ENCODE measurements at regions not wholly inside any gene's neighbourhood (a gene's known extent, or its start where the extent isn't known, plus 50 kb on each side); places are given as distances from the start of the nearest gene placed in this dataset.

DNA sequence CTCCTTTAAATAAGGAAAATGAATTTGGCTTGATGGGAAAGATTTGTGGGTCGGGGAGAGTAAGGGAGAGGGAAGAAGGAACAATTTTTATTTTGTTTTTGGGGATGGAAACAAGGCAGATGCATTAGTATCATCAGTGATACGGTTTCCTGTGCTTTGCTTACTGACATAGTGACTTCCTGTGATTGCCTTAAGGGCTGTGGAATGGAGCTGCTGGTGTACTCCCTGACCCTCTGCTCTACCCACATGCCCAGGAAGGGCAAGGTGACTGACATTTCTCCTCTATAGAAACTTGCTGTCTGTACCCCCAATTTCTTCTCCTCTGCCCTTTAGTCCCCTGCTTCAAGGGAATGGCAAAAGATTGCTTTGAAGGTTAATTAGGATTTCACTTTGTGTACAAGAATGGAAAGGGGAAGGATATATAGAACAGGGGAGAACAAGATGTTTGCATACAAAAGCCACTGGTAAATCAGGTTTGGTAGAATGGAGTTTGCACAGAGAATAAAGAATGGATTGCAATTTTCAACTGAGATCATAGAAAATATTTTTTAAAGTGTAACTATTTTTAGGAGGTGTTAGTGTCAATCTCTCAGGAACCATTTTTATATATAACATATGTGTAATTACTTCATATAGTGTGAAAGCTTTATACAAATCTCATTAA, 129.0 kb upstream of the AGR3 start:
- TF ChIP-seq, protein P1, sequence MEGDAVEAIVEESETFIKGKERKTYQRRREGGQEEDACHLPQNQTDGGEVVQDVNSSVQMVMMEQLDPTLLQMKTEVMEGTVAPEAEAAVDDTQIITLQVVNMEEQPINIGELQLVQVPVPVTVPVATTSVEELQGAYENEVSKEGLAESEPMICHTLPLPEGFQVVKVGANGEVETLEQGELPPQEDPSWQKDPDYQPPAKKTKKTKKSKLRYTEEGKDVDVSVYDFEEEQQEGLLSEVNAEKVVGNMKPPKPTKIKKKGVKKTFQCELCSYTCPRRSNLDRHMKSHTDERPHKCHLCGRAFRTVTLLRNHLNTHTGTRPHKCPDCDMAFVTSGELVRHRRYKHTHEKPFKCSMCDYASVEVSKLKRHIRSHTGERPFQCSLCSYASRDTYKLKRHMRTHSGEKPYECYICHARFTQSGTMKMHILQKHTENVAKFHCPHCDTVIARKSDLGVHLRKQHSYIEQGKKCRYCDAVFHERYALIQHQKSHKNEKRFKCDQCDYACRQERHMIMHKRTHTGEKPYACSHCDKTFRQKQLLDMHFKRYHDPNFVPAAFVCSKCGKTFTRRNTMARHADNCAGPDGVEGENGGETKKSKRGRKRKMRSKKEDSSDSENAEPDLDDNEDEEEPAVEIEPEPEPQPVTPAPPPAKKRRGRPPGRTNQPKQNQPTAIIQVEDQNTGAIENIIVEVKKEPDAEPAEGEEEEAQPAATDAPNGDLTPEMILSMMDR (optimal IDR thresholded peaks at IDR 0.05 in 1 of 3, IDR thresholded peaks at IDR 0.05 in 1 of 3, conservative IDR thresholded peaks at IDR 0.05 in 1 of 3; ENCODE audit: extremely low read depth in 1 of 3, insufficient read depth in 2 of 3, low read length in 3 of 3) = no peak
- TF ChIP-seq EZH2 (IDR thresholded peaks at IDR 0.05; ENCODE audit: low read length) = no peak

All from keratinocyte (primary cell).